ENCODE measurements at regions not wholly inside any gene's neighbourhood (a gene's known extent, or its start where the extent isn't known, plus 50 kb on each side); places are given as distances from the start of the nearest gene placed in this dataset.

- H3K4me1 ChIP-seq (ENCODE audit: control insufficient read depth, insufficient read depth, low read length): no peaks in the 10 kb centered on the region
- no peak overlapping the region for H3K9ac ChIP-seq (ENCODE audit: low read length)
- H3K36me3 ChIP-seq (ENCODE audit: control insufficient read depth, insufficient read depth, low read length): no peaks in the 10 kb centered on the region
- H3K27me3 ChIP-seq (ENCODE audit: control insufficient read depth, insufficient read depth, low read length): no peaks in the 10 kb centered on the region
- H3K4me3 ChIP-seq (ENCODE audit: low read length): no peak overlapping the region
- H3K9me3 ChIP-seq (ENCODE audit: control insufficient read depth, low read length): no peaks in the 10 kb centered on the region
Observed at GRCh38 chr19:31098836-31099235, 250.4 kb downstream of the TSHZ3 start.

GRCh38 chr19:31096935-31097545, 252.2 kb downstream of the TSHZ3 start:
- Histone ChIP-seq H3K27me3 (ENCODE audit: control insufficient read depth, insufficient read depth, low read length) (no peaks in the 10 kb centered on the region), H3K4me1 (ENCODE audit: control insufficient read depth, insufficient read depth, low read length) (no peaks in the 10 kb centered on the region), H3K9ac (ENCODE audit: low read length) (no peak overlapping the region), H3K9me3 (ENCODE audit: control insufficient read depth, low read length) (no peaks in the 10 kb centered on the region), H3K4me3 (ENCODE audit: low read length) (no peak overlapping the region), H3K36me3 (ENCODE audit: control insufficient read depth, insufficient read depth, low read length) (no peaks in the 10 kb centered on the region)

GRCh38 chr19:31096062-31096830, 253.0 kb downstream of the TSHZ3 start:
- no peaks in the 10 kb centered on the region for H3K27me3 ChIP-seq (ENCODE audit: control insufficient read depth, insufficient read depth, low read length)
- H3K4me3 ChIP-seq (ENCODE audit: low read length): no peak overlapping the region
- no peaks in the 10 kb centered on the region for H3K9me3 ChIP-seq (ENCODE audit: control insufficient read depth, low read length)
- no peaks in the 10 kb centered on the region for H3K4me1 ChIP-seq (ENCODE audit: control insufficient read depth, insufficient read depth, low read length)
- H3K9ac ChIP-seq (ENCODE audit: low read length): no peak overlapping the region
- no peaks in the 10 kb centered on the region for H3K36me3 ChIP-seq (ENCODE audit: control insufficient read depth, insufficient read depth, low read length)

- no peak overlapping the region for H3K4me3 ChIP-seq (ENCODE audit: low read length)
- H3K36me3 ChIP-seq (ENCODE audit: control insufficient read depth, insufficient read depth, low read length): no peaks in the 10 kb centered on the region
- H3K9me3 ChIP-seq (ENCODE audit: control insufficient read depth, low read length): no peaks in the 10 kb centered on the region
- H3K27me3 ChIP-seq (ENCODE audit: control insufficient read depth, insufficient read depth, low read length): no peaks in the 10 kb centered on the region
- no peak overlapping the region for H3K9ac ChIP-seq (ENCODE audit: low read length)
- H3K4me1 ChIP-seq (ENCODE audit: control insufficient read depth, insufficient read depth, low read length): no peaks in the 10 kb centered on the region
Observed at GRCh38 chr19:31095100-31095804, 254.0 kb downstream of the TSHZ3 start.

GRCh38 chr19:31092274-31092673, 257.0 kb downstream of the TSHZ3 start:
- Histone ChIP-seq H3K36me3 (ENCODE audit: control insufficient read depth, insufficient read depth, low read length) (no peaks in the 10 kb centered on the region), H3K9ac (ENCODE audit: low read length) (no peak overlapping the region), H3K27me3 (ENCODE audit: control insufficient read depth, insufficient read depth, low read length) (no peaks in the 10 kb centered on the region), H3K4me3 (ENCODE audit: low read length) (no peak overlapping the region), H3K4me1 (ENCODE audit: control insufficient read depth, insufficient read depth, low read length) (no peaks in the 10 kb centered on the region), H3K9me3 (ENCODE audit: control insufficient read depth, low read length) (no peaks in the 10 kb centered on the region)

- no peak overlapping the region for H3K4me3 ChIP-seq (ENCODE audit: low read length)
- no peak overlapping the region for H3K9ac ChIP-seq (ENCODE audit: low read length)
- no peaks in the 10 kb centered on the region for H3K4me1 ChIP-seq (ENCODE audit: control insufficient read depth, insufficient read depth, low read length)
- H3K9me3 ChIP-seq (ENCODE audit: control insufficient read depth, low read length): no peaks in the 10 kb centered on the region
- H3K27me3 ChIP-seq (ENCODE audit: control insufficient read depth, insufficient read depth, low read length): no peaks in the 10 kb centered on the region
- no peaks in the 10 kb centered on the region for H3K36me3 ChIP-seq (ENCODE audit: control insufficient read depth, insufficient read depth, low read length)
Observed at GRCh38 chr19:31089681-31090080, 259.6 kb downstream of the TSHZ3 start.

- Histone ChIP-seq H3K36me3 (ENCODE audit: control insufficient read depth, insufficient read depth, low read length) (no peaks in the 10 kb centered on the region), H3K9ac (ENCODE audit: low read length) (no peak overlapping the region), H3K9me3 (ENCODE audit: control insufficient read depth, low read length) (no peaks in the 10 kb centered on the region), H3K27me3 (ENCODE audit: control insufficient read depth, insufficient read depth, low read length) (no peaks in the 10 kb centered on the region), H3K4me3 (ENCODE audit: low read length) (no peak overlapping the region), H3K4me1 (ENCODE audit: control insufficient read depth, insufficient read depth, low read length) (no peaks in the 10 kb centered on the region)
Observed at GRCh38 chr19:31085125-31085524, 264.1 kb downstream of the TSHZ3 start.

- Histone ChIP-seq H3K4me1 (ENCODE audit: control insufficient read depth, insufficient read depth, low read length) (no peaks in the 10 kb centered on the region), H3K9me3 (ENCODE audit: control insufficient read depth, low read length) (no peaks in the 10 kb centered on the region), H3K4me3 (ENCODE audit: low read length) (no peak overlapping the region), H3K27me3 (ENCODE audit: control insufficient read depth, insufficient read depth, low read length) (no peaks in the 10 kb centered on the region), H3K36me3 (ENCODE audit: control insufficient read depth, insufficient read depth, low read length) (no peaks in the 10 kb centered on the region), H3K9ac (ENCODE audit: low read length) (no peak overlapping the region)
Observed at GRCh38 chr19:31083105-31083504, 266.1 kb downstream of the TSHZ3 start.

GRCh38 chr19:31075146-31075655, 274.0 kb downstream of the TSHZ3 start:
- Histone ChIP-seq H3K36me3 (ENCODE audit: control insufficient read depth, insufficient read depth, low read length) (no peaks in the 10 kb centered on the region), H3K9me3 (ENCODE audit: control insufficient read depth, low read length) (no peaks in the 10 kb centered on the region), H3K9ac (ENCODE audit: low read length) (no peak overlapping the region), H3K4me1 (ENCODE audit: control insufficient read depth, insufficient read depth, low read length) (no peaks in the 10 kb centered on the region), H3K4me3 (ENCODE audit: low read length) (no peak overlapping the region), H3K27me3 (ENCODE audit: control insufficient read depth, insufficient read depth, low read length) (no peaks in the 10 kb centered on the region)

- no peaks in the 10 kb centered on the region for H3K27me3 ChIP-seq (ENCODE audit: control insufficient read depth, insufficient read depth, low read length)
- no peak overlapping the region for H3K4me3 ChIP-seq (ENCODE audit: low read length)
- no peaks in the 10 kb centered on the region for H3K36me3 ChIP-seq (ENCODE audit: control insufficient read depth, insufficient read depth, low read length)
- H3K4me1 ChIP-seq (ENCODE audit: control insufficient read depth, insufficient read depth, low read length): no peaks in the 10 kb centered on the region
- H3K9ac ChIP-seq (ENCODE audit: low read length): no peak overlapping the region
- H3K9me3 ChIP-seq (ENCODE audit: control insufficient read depth, low read length): no peaks in the 10 kb centered on the region
Observed at GRCh38 chr19:31074199-31075125, 274.8 kb downstream of the TSHZ3 start.

- Histone ChIP-seq H3K4me3 (ENCODE audit: low read length) (no peak overlapping the region), H3K9me3 (ENCODE audit: control insufficient read depth, low read length) (no peaks in the 10 kb centered on the region), H3K4me1 (ENCODE audit: control insufficient read depth, insufficient read depth, low read length) (no peaks in the 10 kb centered on the region), H3K9ac (ENCODE audit: low read length) (no peak overlapping the region), H3K27me3 (ENCODE audit: control insufficient read depth, insufficient read depth, low read length) (no peaks in the 10 kb centered on the region), H3K36me3 (ENCODE audit: control insufficient read depth, insufficient read depth, low read length) (no peaks in the 10 kb centered on the region)
Observed at GRCh38 chr19:31073485-31074198, 275.6 kb downstream of the TSHZ3 start.
